Heart right ventricle (tissue), 16 donors: ENCODE measurements at regions not wholly inside any gene's neighbourhood (a gene's known extent, or its start where the extent isn't known, plus 50 kb on each side); places are given as distances from the start of the nearest gene placed in this dataset.
A peak's percentile ranks its signal among the peaks of the same experiment; 100 is the strongest.

Experiments used
- ATAC-seq, 8 donors: fragments of 200-7000 bp; cut with Tn5 transposase; one replicate each; pipeline ENCODE4 v1.9.1; 2020; ENCODE audit warnings: mild to moderate bottlenecking in 8 of 8, moderate library complexity in 8 of 8, moderate number of reproducible peaks in 1 of 8
- DNase-seq, 2 donors: peaks; one replicate each; pipeline ENCODE4 v3.0.0-alpha.2; 2020
- H3K27ac ChIP-seq, 10 donors: fragments of 200-600 bp; sonication (generic) in 2 of 10; one replicate each; pipeline versions ENCODE4 v1.5.0 to v1.8.0; 2020 to 2022; ENCODE audit warnings: mild to moderate bottlenecking in 3 of 10
- H3K27me3 ChIP-seq, 7 donors: fragments of 200-600 bp; one replicate each; pipeline ENCODE4 v1.8.0; 2021 to 2022; ENCODE audit warnings: mild to moderate bottlenecking in 2 of 7
- H3K36me3 ChIP-seq, 9 donors: fragments of 200-600 bp; sonication (generic) in 1 of 9; one replicate each; pipeline versions ENCODE4 v1.5.0 to v1.8.0; 2020 to 2022; ENCODE audit warnings: mild to moderate bottlenecking in 2 of 9
- H3K4me1 ChIP-seq, 9 donors: fragments of 200-600 bp; sonication (generic) in 1 of 9; one replicate each; pipeline versions ENCODE4 v1.5.0 to v1.8.0; 2020 to 2022; ENCODE audit warnings: mild to moderate bottlenecking in 4 of 9
- H3K4me3 ChIP-seq, 10 donors: fragments of 200-600 bp; sonication (generic) in 2 of 10; one replicate each; pipeline versions ENCODE4 v1.5.0 to v1.8.0; 2020 to 2022; ENCODE audit warnings: mild to moderate bottlenecking in 7 of 10, moderate library complexity in 2 of 10
- H3K9me3 ChIP-seq, 11 donors: fragments of 200-600 bp in 10 of 11; sonication (generic) in 2 of 11; one replicate each; pipeline versions ENCODE4 v1.5.0 to v1.8.0; 2013 to 2022; ENCODE audit warnings: mild to moderate bottlenecking in 2 of 11, control low read depth in 1 of 11, moderate library complexity in 1 of 11
- CTCF ChIP-seq, 9 donors: fragments of 200-600 bp; sonication (generic) in 2 of 9; IDR thresholded peaks; one replicate each; pipeline versions ENCODE4 v1.5.0 to v1.8.0; 2021 to 2022; ENCODE audit warnings: antibody characterized with exemption in 9 of 9, mild to moderate bottlenecking in 5 of 9, moderate library complexity in 1 of 9
- WGBS, 2 donors: extraction: QIAGEN DNeasy Blood & Tissue Kit; methylation state at CpG; one replicate each; pipeline ENCODE4 v1.1.7; 2013; ENCODE audit warnings: inconsistent platforms in 1 of 2; 5-methylcytosine and 5-hydroxymethylcytosine counted together
- intact Hi-C, 10 donors: fragments of 100-400 bp; cut with DNase I; formaldehyde crosslinking; loops; one replicate each; pipeline versions ENCODE4 v1.11.1 to v1.14.2; 2022
- donor health status: Arrhythmogenic right ventricular cardiomyopathy.
- donor health status: ischemic (EF 13 %, LVEDD 7.1; RV severe dilation, severe dysfunction).
- donor health status: healthy with polysubstance abuse.
- donor health status: DM: no; HTN: yes; CAD: no.
- donor health status: DM: no; HTN: no; CAD: no.
- donor health status: ischemic (EF 25% LVEDD 6.9; RV normal size, moderate dysfunction).
- donor health status: ischemic (EF 25% LVEDD 5.7; RV mildly dilated, moderate dysfunction).
- donor health status: healthy.
- donor health status: DM: yes; HTN: yes; CAD: no.
- donor health status: Ischemic cardiomyopathy.
- donor health status: ischemic (EF 35%, LVEDD 5.7; RV mildly dilated, moderate dysfunction).
- donor health status: nonischemic (EF 11% LVEDD 7.7; RV severe dilation, severe dysfunction).
- donor health status: DM: yes; HTN: yes; CAD: no.
- donor health status: PGD.
- donor health status: ischemic (EF 29% LVEDD 5.4; RV normal size, mild dysfunction).
- donor health status: nonischemic (EF 23%, LVEDD 6.1; RV moderate dilation, normal function).

DNA sequence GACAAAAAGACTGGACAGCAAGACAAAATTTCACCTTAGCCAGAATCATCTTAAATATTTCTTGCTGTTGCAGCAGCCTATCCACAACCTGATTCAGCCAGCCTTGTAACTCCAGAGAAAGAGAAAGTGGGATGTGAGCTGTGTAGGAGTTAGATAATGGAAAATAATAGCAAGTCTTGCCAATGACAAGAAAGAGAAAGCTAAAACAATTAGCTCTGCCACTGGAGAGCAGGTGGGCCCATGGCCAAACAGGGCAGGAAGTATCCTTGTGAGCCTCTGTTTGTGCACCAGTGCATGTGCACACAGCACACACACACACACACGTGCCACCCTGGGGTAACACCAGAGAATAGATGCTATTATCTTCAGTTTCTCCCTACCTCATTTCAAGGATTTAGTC, 106.0 kb upstream of the CCDC196 start:
- intact Hi-C loops = no loop called here
- 30 to 45% methylated on average over 1 of the region's 1 CpG for WGBS, 2 donors
- Histone ChIP-seq H3K9me3 (no peaks in the 10 kb centered on the region), H3K27ac (no peak overlapping the region), H3K4me3 (no peak overlapping the region), H3K36me3 (no peaks in the 10 kb centered on the region), H3K4me1 (peaks cover 0 to 31% (median 11%) of the 10 kb centered on the region in 9 donors), H3K27me3 (no peaks in the 10 kb centered on the region)
- ATAC-seq (peak; percentile 27 to 79 (median 56)), DNase-seq (peak; percentile 13 to 18)
- TF ChIP-seq CTCF (IDR thresholded peaks at IDR 0.05) = no peak

- WGBS, 2 donors = 42 to 65% methylated on average over 1 of the region's 1 CpG
- Histone ChIP-seq H3K4me3 (no peak overlapping the region), H3K27ac (no peak overlapping the region), H3K9me3 (no peaks in the 10 kb centered on the region), H3K36me3 (no peaks in the 10 kb centered on the region), H3K27me3 (no peaks in the 10 kb centered on the region), H3K4me1 (peaks cover 0 to 31% (median 11%) of the 10 kb centered on the region in 9 donors)
- intact Hi-C loops = no loop called here
- no peak for DNase-seq
- ATAC-seq = no peak
- no peak for TF ChIP-seq CTCF (IDR thresholded peaks at IDR 0.05)
Measured at GRCh38 chr14:66381755-66382154, 104.4 kb upstream of the CCDC196 start.

DNA sequence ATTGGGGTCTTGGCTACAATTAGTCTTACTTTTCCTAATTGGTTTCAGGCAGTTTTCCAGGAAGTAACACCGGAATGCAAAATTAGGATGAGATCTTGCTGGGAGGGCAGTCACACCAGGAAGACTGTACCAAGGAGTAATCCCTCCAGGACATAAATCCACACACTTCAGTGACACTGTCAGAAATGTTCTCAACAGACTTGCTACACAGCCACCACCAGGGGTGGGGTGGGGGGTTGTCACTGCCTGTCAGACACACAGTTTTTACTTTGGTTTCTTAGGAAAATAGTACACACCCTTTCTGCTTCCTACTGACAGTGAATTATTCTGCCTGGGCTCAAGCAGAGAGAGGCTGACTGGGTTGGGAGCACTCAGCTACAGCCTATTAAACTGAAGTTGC, 102.9 kb upstream of the CCDC196 start:
- Histone ChIP-seq H3K27ac (no peak overlapping the region), H3K27me3 (no peaks in the 10 kb centered on the region), H3K9me3 (no peaks in the 10 kb centered on the region), H3K4me3 (no peak overlapping the region), H3K36me3 (no peaks in the 10 kb centered on the region), H3K4me1 (peaks cover 0 to 31% (median 11%) of the 10 kb centered on the region in 9 donors)
- no peak for TF ChIP-seq CTCF (IDR thresholded peaks at IDR 0.05)
- no peak for ATAC-seq
- DNase-seq = no peak
- intact Hi-C loops = no loop called here
- WGBS, 2 donors = 53 to 66% methylated on average over 1 of the region's 1 CpG

DNA sequence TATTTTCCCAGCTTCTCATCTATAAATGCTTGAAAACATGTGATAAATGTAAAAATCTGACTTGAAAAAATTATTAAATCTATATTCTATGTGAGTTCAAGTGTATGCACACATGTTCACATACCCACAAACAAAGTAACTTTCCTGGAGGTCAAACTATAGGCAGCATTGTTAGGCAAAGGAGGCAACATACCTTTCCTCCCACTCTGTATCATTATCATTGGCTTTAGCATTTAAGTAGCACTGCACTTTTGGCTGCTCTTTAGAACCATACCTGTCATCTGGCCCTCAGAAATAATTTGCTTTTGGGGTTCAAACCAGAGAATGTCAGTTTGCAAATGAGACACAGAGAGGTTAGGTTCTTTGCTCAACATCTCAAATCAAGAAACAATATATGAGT, 102.4 kb upstream of the CCDC196 start:
- Histone ChIP-seq H3K4me1 (peaks cover 0 to 30% (median 11%) of the 10 kb centered on the region in 9 donors), H3K27ac (no peak overlapping the region), H3K4me3 (no peak overlapping the region), H3K36me3 (no peaks in the 10 kb centered on the region), H3K27me3 (no peaks in the 10 kb centered on the region), H3K9me3 (no peaks in the 10 kb centered on the region)
- no peak for TF ChIP-seq CTCF (IDR thresholded peaks at IDR 0.05)
- ATAC-seq (no peak), DNase-seq (no peak)
- intact Hi-C loops = no loop called here

GRCh38 chr14:66388516-66388915, 97.7 kb upstream of the CCDC196 start:
- ATAC-seq = no peak
- no peaks in the 10 kb centered on the region for H3K27me3 ChIP-seq
- H3K4me1 ChIP-seq = peaks cover 0 to 2% (median 0%) of the 10 kb centered on the region in 9 donors
- H3K9me3 ChIP-seq = no peaks in the 10 kb centered on the region
- 85 to 86% methylated on average over 4 of the region's 4 CpGs for WGBS, 2 donors
- no peaks in the 10 kb centered on the region for H3K36me3 ChIP-seq
- H3K4me3 ChIP-seq = no peak overlapping the region
- intact Hi-C loops = no loop called here
- no peak overlapping the region for H3K27ac ChIP-seq
- TF ChIP-seq CTCF (IDR thresholded peaks at IDR 0.05) = no peak
- no peak for DNase-seq
